ENCODE measurements at regions not wholly inside any gene's neighbourhood (a gene's known extent, or its start where the extent isn't known, plus 50 kb on each side); places are given as distances from the start of the nearest gene placed in this dataset.

DNA sequence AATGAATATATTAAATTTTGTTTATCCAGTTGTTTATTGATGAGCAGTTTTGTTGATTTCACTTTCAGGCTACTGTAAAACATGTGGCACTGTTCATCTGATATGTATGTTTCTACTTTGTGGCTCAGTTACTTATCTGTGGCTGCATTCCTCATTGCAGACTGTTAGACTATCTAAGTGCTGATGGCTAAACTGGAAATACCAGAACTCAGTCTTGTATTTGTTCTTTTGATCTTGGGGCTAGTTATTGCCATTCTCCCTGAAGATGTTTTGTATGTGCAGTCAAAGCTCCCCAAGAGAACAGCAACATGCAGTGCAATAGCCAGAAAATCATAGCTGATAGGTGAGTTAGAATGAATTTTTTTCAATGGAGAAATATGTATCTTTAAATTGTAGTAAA, 162.2 kb downstream of the GADD45G start:
- no peak for DNase-seq (ENCODE audit: low read depth, low spot score)

- no peak for DNase-seq (ENCODE audit: low read depth, low spot score)
These were observed 163.2 kb downstream of the GADD45G start for GRCh38 chr9:89768051-89768450.

- no peak for DNase-seq (ENCODE audit: low read depth, low spot score)
These were observed 163.8 kb downstream of the GADD45G start for GRCh38 chr9:89768650-89769071.

DNA sequence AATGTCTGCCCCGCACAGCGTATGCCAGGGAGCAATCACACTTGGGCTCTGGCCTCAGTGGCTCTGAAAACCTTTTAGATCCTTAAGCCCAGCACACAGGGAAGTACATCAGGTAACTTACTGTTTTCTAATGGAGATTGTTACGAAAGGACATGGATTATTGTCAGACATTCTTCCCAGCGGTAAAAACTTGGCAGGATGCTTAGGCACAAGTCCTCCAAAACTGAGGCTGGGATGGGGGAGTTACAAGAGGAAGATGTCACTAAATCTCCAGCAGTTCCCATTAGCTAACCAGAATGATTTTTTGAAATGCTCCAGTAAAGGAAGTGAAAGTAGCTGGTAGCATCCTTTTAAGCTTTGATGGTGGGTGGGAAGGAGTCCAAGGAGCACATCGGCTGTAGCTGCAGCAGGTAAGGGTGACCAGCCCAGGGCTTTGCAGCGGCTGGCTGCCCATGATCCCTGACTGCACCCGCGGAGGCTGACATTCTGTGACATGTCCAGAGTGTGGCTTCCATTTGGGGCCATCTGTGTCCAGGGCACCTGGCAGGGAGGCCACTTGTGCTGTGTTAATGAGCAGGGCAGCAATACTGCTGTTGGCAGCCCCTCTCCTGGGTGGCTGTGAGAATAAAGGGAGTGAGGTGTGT, 165.8 kb downstream of the GADD45G start:
- no peak for DNase-seq (ENCODE audit: low read depth, low spot score)

- DNase-seq (ENCODE audit: low read depth, low spot score), result no peak
These were observed 166.4 kb downstream of the GADD45G start for GRCh38 chr9:89771205-89771604.

DNA sequence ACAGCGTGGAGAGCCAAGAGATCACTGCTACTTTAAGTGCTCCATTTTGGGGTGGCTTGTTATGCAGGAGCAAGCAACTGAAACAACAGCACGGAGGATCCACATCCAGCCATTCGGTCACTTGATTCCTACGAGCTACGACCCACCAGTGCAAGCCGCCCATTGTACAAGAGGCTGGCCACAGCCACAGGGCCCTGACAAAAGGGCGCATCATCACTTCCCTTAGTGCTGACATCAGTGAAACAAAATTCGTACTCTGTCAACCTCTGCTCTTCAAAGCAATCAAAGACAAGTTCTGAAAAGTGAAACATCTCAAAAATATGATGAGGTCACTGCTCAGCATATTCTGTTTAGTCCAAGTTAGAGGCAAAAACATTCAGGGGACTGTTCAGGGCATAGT, 168.4 kb downstream of the GADD45G start:
- DNase-seq (ENCODE audit: low read depth, low spot score), result no peak

- DNase-seq (ENCODE audit: low read depth, low spot score), result no peak
These were observed 170.1 kb downstream of the GADD45G start for GRCh38 chr9:89774858-89775370.

- DNase-seq (ENCODE audit: low read depth, low spot score), result no peak
These were observed 170.8 kb downstream of the GADD45G start for GRCh38 chr9:89775641-89776040.

DNA sequence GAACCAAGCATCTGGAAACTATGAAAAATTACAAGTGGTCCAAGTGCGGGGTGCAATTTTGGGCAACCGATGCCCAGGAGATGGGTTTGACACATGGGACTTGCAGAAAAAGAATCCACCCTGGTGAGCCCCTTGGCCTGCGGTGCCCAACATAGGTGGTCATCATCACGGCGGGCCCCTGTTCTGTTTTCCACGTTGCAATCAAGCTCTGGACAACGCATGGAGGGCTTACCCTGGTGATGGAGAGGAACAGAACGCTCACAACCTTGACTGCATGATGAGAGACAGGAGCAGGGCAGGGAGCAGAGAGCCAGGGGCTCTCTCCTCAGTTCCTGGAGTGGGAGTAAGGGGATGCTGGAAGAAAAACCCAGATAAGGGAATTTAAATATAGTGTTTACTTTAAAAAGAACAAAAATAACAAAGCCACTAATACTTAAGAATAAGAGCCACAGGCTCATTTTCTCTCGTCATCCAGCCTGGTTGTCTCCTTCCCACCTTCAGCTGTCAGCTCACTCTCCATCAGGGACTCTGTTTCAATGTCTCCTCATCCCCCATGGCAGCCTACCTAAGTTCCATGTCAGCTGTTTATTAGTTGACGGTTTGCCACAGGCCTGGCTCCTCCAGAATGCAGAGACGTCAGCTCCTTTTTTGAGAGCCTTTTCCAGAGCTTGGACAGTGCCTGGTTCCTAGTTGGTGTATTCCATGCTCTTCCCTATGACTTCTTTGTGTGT, 172.1 kb downstream of the GADD45G start:
- no peak for DNase-seq (ENCODE audit: low read depth, low spot score)

DNA sequence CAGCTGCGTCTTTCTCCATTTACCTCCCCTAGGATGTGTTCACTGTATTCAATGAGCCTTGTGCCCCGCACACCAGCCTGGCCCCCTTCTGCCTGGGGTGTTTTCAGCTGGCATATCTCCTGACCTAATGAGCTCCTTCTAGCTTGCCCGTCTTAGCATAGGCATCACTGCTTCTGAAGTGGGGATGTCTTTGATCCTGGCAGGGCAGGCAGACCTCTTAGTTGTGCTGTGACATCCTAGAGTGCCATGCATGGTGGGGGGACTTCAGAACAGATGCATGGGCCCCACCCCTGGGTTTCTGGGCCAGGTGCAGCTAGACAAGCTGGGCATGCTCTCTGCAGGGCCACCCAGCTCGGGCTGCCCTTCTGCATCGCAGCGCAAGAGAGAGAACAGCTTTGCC, 172.7 kb downstream of the GADD45G start:
- DNase-seq (ENCODE audit: low read depth, low spot score), result no peak

GRCh38 chr9:89778100-89779090, 173.6 kb downstream of the GADD45G start:
- DNase-seq (ENCODE audit: low read depth, low spot score), result no peak

DNA sequence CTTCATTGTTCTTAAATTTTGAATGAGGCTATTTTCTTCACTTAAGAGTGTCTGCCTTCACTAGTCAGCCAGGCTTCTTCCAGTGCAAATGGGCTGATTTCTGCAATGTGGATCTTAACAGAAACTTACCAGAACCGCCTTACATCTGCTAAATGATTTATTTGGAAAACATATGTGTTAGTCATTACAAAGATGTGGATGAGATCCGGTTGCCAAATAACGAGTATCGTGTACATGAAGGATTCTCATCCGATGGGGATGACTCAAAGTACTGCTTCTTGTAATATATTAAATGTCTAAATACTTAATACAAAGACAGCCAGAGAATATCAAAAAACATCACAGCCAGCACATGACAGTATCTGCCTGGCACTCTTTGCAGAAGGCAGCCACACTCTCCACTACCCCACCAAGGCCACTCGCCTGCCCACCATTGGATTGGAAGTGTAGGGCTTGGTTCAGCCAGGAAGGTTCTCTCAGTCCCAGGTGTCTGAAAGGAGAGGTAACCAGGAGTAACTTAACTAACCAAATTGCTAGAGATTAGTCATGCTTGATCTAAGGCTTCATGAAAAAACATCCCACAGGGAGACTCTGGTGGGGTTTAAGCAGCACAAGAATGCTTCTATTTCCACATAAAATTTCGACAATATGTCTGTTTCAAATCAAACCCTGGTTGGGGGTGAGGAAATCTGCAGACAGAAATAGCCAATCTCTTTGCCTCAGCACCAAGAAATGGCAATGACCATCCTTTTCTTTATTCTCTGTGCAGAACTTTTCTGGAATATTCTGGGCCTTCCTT, 174.8 kb downstream of the GADD45G start:
- DNase-seq (ENCODE audit: low read depth, low spot score), result no peak

DNA sequence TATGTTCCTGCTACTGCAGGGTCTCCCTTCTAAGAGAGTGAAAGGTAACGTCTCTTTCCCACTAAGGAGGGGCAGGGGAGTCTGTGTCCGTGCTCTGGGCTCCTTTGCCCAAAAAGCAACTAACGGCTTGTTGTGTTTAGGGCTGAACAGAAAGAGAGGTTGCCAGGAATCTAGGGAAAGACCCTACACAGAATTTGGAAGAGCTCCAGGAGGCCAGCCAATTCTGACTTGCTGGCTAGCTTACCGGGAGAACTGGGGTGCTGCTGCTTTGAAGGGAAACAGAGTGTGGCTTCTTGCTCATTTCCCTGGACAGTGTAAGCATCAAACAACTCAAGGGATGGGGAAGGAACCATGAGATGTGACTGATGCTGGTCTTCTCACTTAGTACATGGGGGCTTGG, 176.1 kb downstream of the GADD45G start:
- DNase-seq (ENCODE audit: low read depth, low spot score), result no peak

DNA sequence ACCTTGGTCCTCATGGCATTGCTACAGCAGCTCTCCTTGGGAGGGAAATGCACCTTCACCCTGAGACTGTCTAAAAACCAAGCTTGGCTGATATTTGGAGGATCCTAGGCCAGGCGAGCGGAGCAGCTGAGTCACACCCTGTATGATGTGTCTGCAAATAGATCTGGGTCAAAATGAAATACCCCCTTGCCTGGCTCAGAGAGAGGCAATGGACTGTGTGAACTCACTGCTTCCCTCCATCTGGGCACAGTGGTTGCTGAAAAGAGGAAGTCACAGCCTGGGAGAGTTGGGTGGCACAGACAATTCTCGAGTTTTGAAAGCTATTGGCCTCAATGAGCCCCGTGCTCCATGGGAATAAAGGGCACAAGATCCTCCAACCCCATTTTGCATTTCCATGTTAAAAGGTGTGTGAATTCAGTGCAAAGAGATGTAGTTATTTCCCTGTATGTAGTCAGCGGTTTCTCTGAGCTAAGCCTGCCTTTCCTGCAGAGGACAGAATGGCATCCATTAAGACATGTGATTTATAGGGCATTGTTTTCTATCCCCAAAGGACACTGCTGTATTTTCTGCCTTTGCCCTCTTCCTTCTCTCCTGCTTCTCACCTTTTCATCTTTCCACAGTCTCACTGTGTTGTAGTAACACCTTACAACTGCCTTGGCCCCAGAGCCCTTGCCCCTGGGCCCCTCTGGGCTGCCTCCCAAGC, 177.2 kb downstream of the GADD45G start:
- DNase-seq (ENCODE audit: low read depth, low spot score), result no peak

DNA sequence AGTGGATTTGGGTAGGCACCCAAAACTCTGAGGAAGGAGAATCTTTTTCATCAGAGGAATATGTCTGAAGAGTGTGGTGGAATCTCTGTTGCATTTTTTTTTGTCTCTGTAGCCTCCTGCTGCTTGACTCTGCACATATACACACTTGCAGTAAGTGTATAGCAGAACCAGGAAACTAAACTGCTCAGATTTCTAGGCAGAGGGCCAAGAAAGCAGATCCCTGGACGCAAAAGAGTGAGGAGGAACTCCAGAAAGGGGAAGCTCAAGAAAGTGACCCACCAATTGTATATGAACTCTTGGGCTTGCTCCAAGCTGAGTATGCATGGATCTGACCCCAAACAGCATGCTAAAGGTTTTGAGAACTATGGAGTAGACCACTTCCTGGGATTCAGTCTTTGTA, 181.8 kb downstream of the GADD45G start:
- no peak for DNase-seq (ENCODE audit: low read depth, low spot score)

- DNase-seq (ENCODE audit: low read depth, low spot score), result no peak
These were observed 182.8 kb downstream of the GADD45G start for GRCh38 chr9:89787595-89787994.

GRCh38 chr9:89788434-89788833, 183.6 kb downstream of the GADD45G start:
- no peak for DNase-seq (ENCODE audit: low read depth, low spot score)

DNA sequence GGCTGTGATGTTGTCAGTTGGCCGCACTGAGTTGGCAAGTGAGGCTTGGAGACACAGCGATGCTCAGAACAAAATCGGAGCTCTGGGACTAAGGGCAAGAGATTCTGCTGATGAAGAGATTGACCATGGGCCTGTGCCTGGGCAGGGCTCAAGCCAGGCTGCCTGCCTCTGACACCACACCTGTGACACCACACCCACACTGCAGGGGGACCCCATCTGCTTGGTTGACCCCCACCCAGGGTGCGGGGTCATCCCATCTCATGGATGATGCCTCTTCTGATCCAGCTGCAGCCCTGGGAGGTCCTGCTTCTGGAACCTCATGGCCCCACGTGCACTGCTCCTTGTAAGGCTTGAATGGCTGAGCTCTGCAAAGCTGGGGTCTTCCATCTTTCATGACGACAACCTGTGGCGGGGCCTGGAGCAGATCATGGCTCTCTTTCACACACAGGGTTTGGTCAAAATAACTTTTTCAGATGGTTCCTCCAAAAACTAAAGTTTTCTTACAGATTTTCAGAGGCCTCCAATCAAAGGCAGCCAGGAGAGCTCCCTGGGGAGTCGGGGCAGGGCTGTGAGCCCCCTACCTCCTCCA, 185.2 kb downstream of the GADD45G start:
- DNase-seq (ENCODE audit: low read depth, low spot score), result no peak

DNA sequence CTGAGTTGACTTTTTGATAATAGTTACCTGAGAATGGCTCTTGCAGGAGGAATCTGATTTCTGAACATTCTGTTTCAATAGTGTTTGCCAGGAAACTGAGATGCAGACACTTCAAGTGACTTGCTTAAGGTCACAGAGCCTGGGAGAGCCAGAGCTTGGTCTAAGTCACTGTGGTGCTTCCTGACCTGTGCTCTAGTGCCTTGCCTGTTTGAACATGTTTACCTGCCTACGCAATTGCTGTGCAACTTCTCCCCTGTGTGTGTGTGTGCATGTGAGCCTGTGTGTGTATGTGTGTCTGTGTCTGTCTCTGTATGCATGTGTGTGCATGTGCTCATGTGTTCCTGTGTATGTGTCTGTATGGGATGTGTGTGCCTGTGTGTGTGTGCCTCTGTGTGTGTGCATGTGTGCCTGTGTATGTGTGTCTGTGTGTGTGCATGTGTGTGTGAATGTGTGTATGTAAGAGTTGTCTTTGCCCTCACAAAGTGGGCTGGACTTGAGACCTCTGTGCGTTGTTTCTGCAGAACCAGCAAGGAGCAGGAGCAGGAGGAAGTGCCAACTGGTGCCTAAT, 185.8 kb downstream of the GADD45G start:
- DNase-seq (ENCODE audit: low read depth, low spot score), result no peak

DNA sequence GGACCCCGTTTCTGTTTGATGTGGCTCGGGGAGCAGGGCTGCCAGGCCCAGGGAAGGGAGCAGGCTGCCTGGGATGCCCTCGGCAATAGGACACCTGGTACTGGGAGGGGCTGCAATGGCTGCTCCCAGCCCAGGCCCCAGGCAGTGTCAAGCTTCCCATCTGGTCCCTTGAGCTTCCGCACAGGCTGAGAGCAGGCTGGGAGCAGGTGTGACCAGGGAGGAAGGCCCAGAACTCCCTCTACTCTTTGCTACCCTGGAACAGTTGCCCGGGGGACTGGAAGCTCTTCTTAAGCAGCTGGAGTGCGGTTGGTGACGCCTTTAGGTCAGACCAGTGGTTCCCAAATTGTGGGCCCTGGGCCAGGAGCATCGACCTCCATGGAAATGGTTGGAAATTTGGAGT, 186.9 kb downstream of the GADD45G start:
- DNase-seq (ENCODE audit: low read depth, low spot score), result no peak
